ENCODE measurements at regions not wholly inside any gene's neighbourhood (a gene's known extent, or its start where the extent isn't known, plus 50 kb on each side); places are given as distances from the start of the nearest gene placed in this dataset.

DNA sequence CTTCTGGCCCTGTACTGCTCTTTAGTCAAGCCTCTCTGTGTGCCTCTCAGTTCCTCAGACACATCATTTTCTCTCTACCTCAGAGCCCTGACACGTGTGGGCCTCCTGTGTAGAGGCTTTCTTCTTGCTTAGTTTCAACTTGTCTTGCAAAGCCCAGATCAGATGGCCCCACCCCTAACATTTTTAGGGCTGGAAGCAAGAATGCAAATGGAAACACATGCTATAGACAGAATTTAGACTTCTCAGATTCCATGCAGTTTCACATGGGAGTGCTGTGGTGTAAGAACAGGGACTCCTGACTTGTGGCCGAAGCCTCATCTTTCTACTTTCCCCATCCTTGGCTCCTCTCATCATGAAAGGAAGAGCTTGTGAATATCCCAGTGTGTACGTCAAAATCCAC lies 350.7 kb downstream of the DCHS2 start:
- WGBS, 2 experiments (ENCODE audit: insufficient coverage in 1 of 2, insufficient read length in 1 of 2) = 62 to 66% methylated on average over 3 of the region's 3 CpGs
- Histone ChIP-seq H3K27ac (ENCODE audit: low read depth, low read length) (no peak overlapping the region), H3K4me1 (ENCODE audit: control insufficient read depth, insufficient read depth, low read length) (no peaks in the 10 kb centered on the region), H3K9me3 (ENCODE audit: control insufficient read depth, low read length) (no peaks in the 10 kb centered on the region), H3K9ac (ENCODE audit: extremely low read depth, low read length, poor library complexity, severe bottlenecking) (no peak overlapping the region), H3K27me3 (ENCODE audit: control insufficient read depth, insufficient read depth, low read length, poor library complexity, severe bottlenecking) (no peaks in the 10 kb centered on the region), H3K4me3 (ENCODE audit: low read length) (no peak overlapping the region), H3K36me3 (ENCODE audit: control insufficient read depth, insufficient read depth, low read length) (no peaks in the 10 kb centered on the region)
- TF ChIP-seq, protein P1, sequence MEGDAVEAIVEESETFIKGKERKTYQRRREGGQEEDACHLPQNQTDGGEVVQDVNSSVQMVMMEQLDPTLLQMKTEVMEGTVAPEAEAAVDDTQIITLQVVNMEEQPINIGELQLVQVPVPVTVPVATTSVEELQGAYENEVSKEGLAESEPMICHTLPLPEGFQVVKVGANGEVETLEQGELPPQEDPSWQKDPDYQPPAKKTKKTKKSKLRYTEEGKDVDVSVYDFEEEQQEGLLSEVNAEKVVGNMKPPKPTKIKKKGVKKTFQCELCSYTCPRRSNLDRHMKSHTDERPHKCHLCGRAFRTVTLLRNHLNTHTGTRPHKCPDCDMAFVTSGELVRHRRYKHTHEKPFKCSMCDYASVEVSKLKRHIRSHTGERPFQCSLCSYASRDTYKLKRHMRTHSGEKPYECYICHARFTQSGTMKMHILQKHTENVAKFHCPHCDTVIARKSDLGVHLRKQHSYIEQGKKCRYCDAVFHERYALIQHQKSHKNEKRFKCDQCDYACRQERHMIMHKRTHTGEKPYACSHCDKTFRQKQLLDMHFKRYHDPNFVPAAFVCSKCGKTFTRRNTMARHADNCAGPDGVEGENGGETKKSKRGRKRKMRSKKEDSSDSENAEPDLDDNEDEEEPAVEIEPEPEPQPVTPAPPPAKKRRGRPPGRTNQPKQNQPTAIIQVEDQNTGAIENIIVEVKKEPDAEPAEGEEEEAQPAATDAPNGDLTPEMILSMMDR (conservative IDR thresholded peaks at IDR 0.05) = no peak
- no peak overlapping the region for H3K27ac Mint-ChIP-seq
- no peaks in the 10 kb centered on the region for H3K27me3 Mint-ChIP-seq (ENCODE audit: insufficient read depth)
- no peak for DNase-seq
- H3K4me3 Mint-ChIP-seq = no peak overlapping the region
- H3K9me3 Mint-ChIP-seq = peaks cover 2% of the 10 kb centered on the region
- no peaks in the 10 kb centered on the region for H3K36me3 Mint-ChIP-seq (ENCODE audit: low read depth)
- peaks cover 10% of the 10 kb centered on the region for H3K4me1 Mint-ChIP-seq

DNA sequence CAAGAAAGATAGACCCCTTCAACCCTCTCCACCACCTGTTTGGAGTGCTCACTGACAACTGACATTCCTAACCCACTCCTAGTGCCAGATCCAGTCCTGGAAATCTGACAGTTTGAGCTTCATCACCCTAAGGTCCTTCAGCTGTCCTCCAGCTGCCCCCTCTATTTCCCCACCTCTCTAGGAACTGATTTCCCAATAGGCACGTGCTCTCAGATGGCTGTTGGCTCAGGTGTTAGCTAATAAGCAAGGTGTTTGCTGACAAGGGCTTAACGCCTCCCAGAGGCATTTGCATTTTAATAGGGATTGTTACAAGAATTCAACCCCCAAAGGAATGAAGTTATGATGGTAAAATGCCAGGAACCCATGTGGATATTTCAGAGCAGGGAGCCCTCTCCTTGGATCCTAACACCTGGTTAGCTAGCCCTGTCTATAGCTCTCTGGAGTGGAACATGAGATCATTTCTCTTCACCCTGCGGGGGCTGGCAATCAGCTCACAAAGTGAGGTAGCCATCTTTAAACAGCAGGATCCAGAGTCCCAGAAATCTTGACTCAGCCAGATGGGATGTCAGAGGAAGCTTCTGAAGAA lies 348.5 kb upstream of the SFRP2 start:
- H3K27me3 ChIP-seq (ENCODE audit: control insufficient read depth, insufficient read depth, low read length, poor library complexity, severe bottlenecking) = no peaks in the 10 kb centered on the region
- Mint-ChIP-seq H3K27me3 (ENCODE audit: insufficient read depth) (peaks cover 4% of the 10 kb centered on the region), H3K4me3 (no peak overlapping the region), H3K9me3 (peaks cover 2% of the 10 kb centered on the region), H3K27ac (no peak overlapping the region), H3K4me1 (peaks cover 10% of the 10 kb centered on the region), H3K36me3 (ENCODE audit: low read depth) (no peaks in the 10 kb centered on the region)
- TF ChIP-seq, protein P1 (conservative IDR thresholded peaks at IDR 0.05) = no peak
- H3K4me3 ChIP-seq (ENCODE audit: low read length) = no peak overlapping the region
- no peaks in the 10 kb centered on the region for H3K4me1 ChIP-seq (ENCODE audit: control insufficient read depth, insufficient read depth, low read length)
- no peak overlapping the region for H3K27ac ChIP-seq (ENCODE audit: low read depth, low read length)
- no peaks in the 10 kb centered on the region for H3K9me3 ChIP-seq (ENCODE audit: control insufficient read depth, low read length)
- peak; percentile 72 for DNase-seq
- no peak overlapping the region for H3K9ac ChIP-seq (ENCODE audit: extremely low read depth, low read length, poor library complexity, severe bottlenecking)
- WGBS, 2 experiments (ENCODE audit: insufficient coverage in 1 of 2, insufficient read length in 1 of 2) = 60 to 83% methylated on average over 1 to 3 of the region's 3 CpGs
- H3K36me3 ChIP-seq (ENCODE audit: control insufficient read depth, insufficient read depth, low read length) = no peaks in the 10 kb centered on the region

DNA sequence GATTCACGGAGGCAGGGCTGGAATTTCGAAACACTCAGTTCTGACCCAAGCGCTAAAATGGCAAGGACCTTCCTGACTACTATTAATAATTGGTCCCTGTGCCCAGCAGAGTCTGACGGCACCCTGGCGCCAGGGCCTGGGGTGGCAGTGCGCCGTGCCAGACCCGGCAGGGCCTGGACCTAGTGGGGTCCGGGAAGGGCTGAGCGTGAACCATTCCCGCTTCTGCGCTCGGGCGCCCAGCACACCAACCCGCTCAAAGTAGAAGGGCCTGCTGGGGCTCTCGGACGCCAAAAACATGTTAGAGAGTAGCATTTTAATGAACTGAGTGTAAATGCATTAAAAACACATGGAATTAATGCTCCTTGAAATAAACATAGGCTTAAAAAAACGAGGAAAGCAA lies 346.7 kb upstream of the SFRP2 start:
- H3K4me3 Mint-ChIP-seq = no peak overlapping the region
- H3K4me1 Mint-ChIP-seq = peaks cover 10% of the 10 kb centered on the region
- Histone ChIP-seq H3K4me3 (ENCODE audit: low read length) (no peak overlapping the region), H3K27ac (ENCODE audit: low read depth, low read length) (no peak overlapping the region), H3K27me3 (ENCODE audit: control insufficient read depth, insufficient read depth, low read length, poor library complexity, severe bottlenecking) (no peaks in the 10 kb centered on the region), H3K36me3 (ENCODE audit: control insufficient read depth, insufficient read depth, low read length) (no peaks in the 10 kb centered on the region), H3K9ac (ENCODE audit: extremely low read depth, low read length, poor library complexity, severe bottlenecking) (no peak overlapping the region), H3K9me3 (ENCODE audit: control insufficient read depth, low read length) (no peaks in the 10 kb centered on the region), H3K4me1 (ENCODE audit: control insufficient read depth, insufficient read depth, low read length) (no peaks in the 10 kb centered on the region)
- H3K36me3 Mint-ChIP-seq (ENCODE audit: low read depth) = no peaks in the 10 kb centered on the region
- no peak overlapping the region for H3K27ac Mint-ChIP-seq
- H3K27me3 Mint-ChIP-seq (ENCODE audit: insufficient read depth) = peaks cover 4% of the 10 kb centered on the region
- peaks cover 2% of the 10 kb centered on the region for H3K9me3 Mint-ChIP-seq
- WGBS, 2 experiments (ENCODE audit: insufficient coverage in 1 of 2, insufficient read length in 1 of 2) = 94 to 97% methylated on average over 6 to 18 of the region's 18 CpGs
- TF ChIP-seq, protein P1 (conservative IDR thresholded peaks at IDR 0.05) = no peak
- DNase-seq = no peak
